ENCODE measurements at regions not wholly inside any gene's neighbourhood (a gene's known extent, or its start where the extent isn't known, plus 50 kb on each side); places are given as distances from the start of the nearest gene placed in this dataset.

- Histone ChIP-seq H3K4me2 (replicated peaks; ENCODE audit: extremely low read depth, low read length, poor library complexity, severe bottlenecking) (no peak overlapping the region), H3K4me1 (ENCODE audit: control insufficient read depth in 1 of 2, insufficient read depth in 2 of 2, low read length in 2 of 2) (no peaks in the 10 kb centered on the region), H3K27ac (ENCODE audit: low read depth in 1 of 2, low read length in 2 of 2) (no peak overlapping the region), H2AFZ (ENCODE audit: insufficient read depth, low read depth, low read length, poor library complexity, severe bottlenecking) (no peak overlapping the region), H3K27me3 (ENCODE audit: control insufficient read depth in 2 of 2, insufficient read depth in 2 of 2, low read length in 2 of 2) (no peaks in the 10 kb centered on the region), H3K9me3 (replicated peaks in 1 of 2; ENCODE audit: control insufficient read depth in 1 of 2, insufficient read depth in 1 of 2, low read length in 2 of 2) (peaks cover 0 to 3% of the 10 kb centered on the region in 2 donors), H3K79me2 (ENCODE audit: insufficient read depth, low read length) (no peaks in the 10 kb centered on the region), H3K4me3 (replicated peaks in 1 of 3; ENCODE audit: low read depth in 2 of 3, low read length in 3 of 3) (no peak overlapping the region), H3K36me3 (replicated peaks in 1 of 2; ENCODE audit: control insufficient read depth in 1 of 2, insufficient read depth in 2 of 2, low read length in 2 of 2) (no peaks in the 10 kb centered on the region), H4K20me1 (ENCODE audit: insufficient read depth, low read length) (no peaks in the 10 kb centered on the region), H3K9ac (ENCODE audit: insufficient read depth, low read length, poor library complexity, severe bottlenecking) (no peak overlapping the region)
- Mint-ChIP-seq H3K4me3 (no peak overlapping the region), H3K27ac (no peak overlapping the region), H3K4me1 (no peaks in the 10 kb centered on the region), H3K9me3 (peaks cover 0 to 8% (median 3%) of the 10 kb centered on the region in 7 donors), H3K36me3 (no peaks in the 10 kb centered on the region), H3K27me3 (ENCODE audit: low read depth in 3 of 3) (no peaks in the 10 kb centered on the region)
- DNase-seq: no peak
- no peak for TF ChIP-seq CTCF (IDR thresholded peaks at IDR 0.05)
- no CpG with 5 or more reads among the region's 1 CpG for WGBS (ENCODE audit: insufficient coverage)
- intact Hi-C loops (cut with micrococcal nuclease): no loop called here
These were observed 206.3 kb downstream of the CSNK1G3 start for GRCh38 chr5:123718238-123718637.

- H3K36me3 Mint-ChIP-seq: no peaks in the 10 kb centered on the region
- no peak overlapping the region for H3K4me3 Mint-ChIP-seq
- Histone ChIP-seq H3K79me2 (ENCODE audit: insufficient read depth, low read length) (no peaks in the 10 kb centered on the region), H3K4me2 (replicated peaks; ENCODE audit: extremely low read depth, low read length, poor library complexity, severe bottlenecking) (no peak overlapping the region), H3K4me1 (ENCODE audit: control insufficient read depth in 1 of 2, insufficient read depth in 2 of 2, low read length in 2 of 2) (no peaks in the 10 kb centered on the region), H3K36me3 (replicated peaks in 1 of 2; ENCODE audit: control insufficient read depth in 1 of 2, insufficient read depth in 2 of 2, low read length in 2 of 2) (no peaks in the 10 kb centered on the region), H3K27ac (ENCODE audit: low read depth in 1 of 2, low read length in 2 of 2) (no peak overlapping the region), H4K20me1 (ENCODE audit: insufficient read depth, low read length) (no peaks in the 10 kb centered on the region), H3K9ac (ENCODE audit: insufficient read depth, low read length, poor library complexity, severe bottlenecking) (no peak overlapping the region), H3K27me3 (ENCODE audit: control insufficient read depth in 2 of 2, insufficient read depth in 2 of 2, low read length in 2 of 2) (no peaks in the 10 kb centered on the region), H2AFZ (ENCODE audit: insufficient read depth, low read depth, low read length, poor library complexity, severe bottlenecking) (no peak overlapping the region), H3K4me3 (replicated peaks in 1 of 3; ENCODE audit: low read depth in 2 of 3, low read length in 3 of 3) (no peak overlapping the region), H3K9me3 (replicated peaks in 1 of 2; ENCODE audit: control insufficient read depth in 1 of 2, insufficient read depth in 1 of 2, low read length in 2 of 2) (peaks cover 0 to 3% of the 10 kb centered on the region in 2 donors)
- H3K4me1 Mint-ChIP-seq: no peaks in the 10 kb centered on the region
- no peak overlapping the region for H3K27ac Mint-ChIP-seq
- TF ChIP-seq CTCF (IDR thresholded peaks at IDR 0.05): no peak
- H3K27me3 Mint-ChIP-seq (ENCODE audit: low read depth in 3 of 3): peaks cover 0 to 2% (median 0%) of the 10 kb centered on the region in 3 donors
- DNase-seq: no peak
- intact Hi-C loops (cut with micrococcal nuclease): no loop called here
- peaks cover 0 to 8% (median 3%) of the 10 kb centered on the region in 7 donors for H3K9me3 Mint-ChIP-seq
These were observed 205.2 kb downstream of the CSNK1G3 start for GRCh38 chr5:123717139-123717538.

Measured in CD14-positive monocyte (primary cell).